GM19455 (cell line): ENCODE measurements at regions not wholly inside any gene's neighbourhood (a gene's known extent, or its start where the extent isn't known, plus 50 kb on each side); places are given as distances from the start of the nearest gene placed in this dataset.

ENCODE experiments used
- ATAC-seq: cut with Tn5 transposase; IDR thresholded peaks from one replicate; pipeline ENCODE4 v1.9.1; 2021; ENCODE audit not compliant: unreplicated experiment

GRCh38 chr1:103256490-103256889 lies 148.2 kb upstream of the COL11A1 start:
- ATAC-seq: no peak

GRCh38 chr1:103254691-103255090 lies 146.4 kb upstream of the COL11A1 start:
- ATAC-seq: no peak

GRCh38 chr1:103250441-103250861 lies 142.1 kb upstream of the COL11A1 start:
- ATAC-seq: no peak

- ATAC-seq: no peak
Measured at GRCh38 chr1:103248417-103249102, 140.2 kb upstream of the COL11A1 start.

- no peak for ATAC-seq
Measured at GRCh38 chr1:103247517-103247916, 139.2 kb upstream of the COL11A1 start.

GRCh38 chr1:103243481-103243880 lies 135.2 kb upstream of the COL11A1 start:
- ATAC-seq: no peak

GRCh38 chr1:103239034-103239433 lies 130.7 kb upstream of the COL11A1 start:
- ATAC-seq: no peak

GRCh38 chr1:103230061-103230460 lies 121.7 kb upstream of the COL11A1 start:
- ATAC-seq: no peak

- ATAC-seq: no peak
Measured at GRCh38 chr1:103220631-103221041, 112.3 kb upstream of the COL11A1 start.

GRCh38 chr1:103218821-103219220 lies 110.5 kb upstream of the COL11A1 start:
- ATAC-seq: no peak

GRCh38 chr1:103218369-103218768 lies 110.0 kb upstream of the COL11A1 start:
- ATAC-seq: no peak

GRCh38 chr1:103211073-103211472 lies 102.8 kb upstream of the COL11A1 start:
- no peak for ATAC-seq

- ATAC-seq: no peak
Measured at GRCh38 chr1:103208844-103209243, 100.5 kb upstream of the COL11A1 start.

GRCh38 chr1:103199001-103199400 lies 90.7 kb upstream of the COL11A1 start:
- ATAC-seq: no peak

GRCh38 chr1:103198076-103198475 lies 89.8 kb upstream of the COL11A1 start:
- ATAC-seq: no peak

GRCh38 chr1:103197216-103197615 lies 88.9 kb upstream of the COL11A1 start:
- no peak for ATAC-seq

- no peak for ATAC-seq
Measured at GRCh38 chr1:103194984-103195383, 86.7 kb upstream of the COL11A1 start.

GRCh38 chr1:103194060-103194459 lies 85.7 kb upstream of the COL11A1 start:
- ATAC-seq: no peak

GRCh38 chr1:103191327-103191726 lies 83.0 kb upstream of the COL11A1 start:
- no peak for ATAC-seq

- no peak for ATAC-seq
Measured at GRCh38 chr1:103190766-103191165, 82.4 kb upstream of the COL11A1 start.

GRCh38 chr1:103187673-103188072 lies 79.4 kb upstream of the COL11A1 start:
- no peak for ATAC-seq

GRCh38 chr1:103180660-103181059 lies 72.3 kb upstream of the COL11A1 start:
- no peak for ATAC-seq

- ATAC-seq: no peak
Measured at GRCh38 chr1:103177108-103177775, 68.9 kb upstream of the COL11A1 start.
